Superior temporal gyrus (tissue), 1 donor: ENCODE measurements at regions not wholly inside any gene's neighbourhood (a gene's known extent, or its start where the extent isn't known, plus 50 kb on each side); places are given as distances from the start of the nearest gene placed in this dataset.

Experiments used
- DNase-seq: peaks from one replicate; pipeline ENCODE4 v3.0.0-alpha.2; 2016; ENCODE audit errors: extremely low spot score

- DNase-seq, result no peak
Measured at GRCh38 chr1:22376546-22376945, 75.1 kb upstream of the ZBTB40 start.

GRCh38 chr1:22376976-22377375, 74.7 kb upstream of the ZBTB40 start:
- no peak for DNase-seq

GRCh38 chr1:22379566-22379965, 72.1 kb upstream of the ZBTB40 start:
- DNase-seq, result no peak

GRCh38 chr1:22380024-22380785, 71.4 kb upstream of the ZBTB40 start:
- no peak for DNase-seq

- DNase-seq, result no peak
Measured at GRCh38 chr1:22383526-22384294, 67.9 kb upstream of the ZBTB40 start.

GRCh38 chr1:22385537-22385936, 66.1 kb upstream of the ZBTB40 start:
- DNase-seq, result no peak

- no peak for DNase-seq
Measured at GRCh38 chr1:22386774-22387173, 64.9 kb upstream of the ZBTB40 start.

GRCh38 chr1:22387919-22388580, 63.6 kb upstream of the ZBTB40 start:
- DNase-seq, result no peak

- DNase-seq, result no peak
Measured at GRCh38 chr1:22388671-22389450, 62.8 kb upstream of the ZBTB40 start.

GRCh38 chr1:22393587-22393986, 58.1 kb upstream of the ZBTB40 start:
- no peak for DNase-seq

GRCh38 chr1:22398656-22399420, 52.8 kb upstream of the ZBTB40 start:
- DNase-seq, result no peak

GRCh38 chr1:22399421-22400091, 52.1 kb upstream of the ZBTB40 start:
- DNase-seq, result no peak
